Stimulated activated CD4-positive, alpha-beta T cell treated with anti-CD3 and anti-CD28 coated beads, Interleukin-15, amount 100 ng/mL, for 24 hours (primary cell): ENCODE measurements at regions not wholly inside any gene's neighbourhood (a gene's known extent, or its start where the extent isn't known, plus 50 kb on each side); places are given as distances from the start of the nearest gene placed in this dataset.

Experiments
- DNase-seq: peaks from one replicate; pipeline ENCODE4 v3.0.0-alpha.2; 2020

DNA sequence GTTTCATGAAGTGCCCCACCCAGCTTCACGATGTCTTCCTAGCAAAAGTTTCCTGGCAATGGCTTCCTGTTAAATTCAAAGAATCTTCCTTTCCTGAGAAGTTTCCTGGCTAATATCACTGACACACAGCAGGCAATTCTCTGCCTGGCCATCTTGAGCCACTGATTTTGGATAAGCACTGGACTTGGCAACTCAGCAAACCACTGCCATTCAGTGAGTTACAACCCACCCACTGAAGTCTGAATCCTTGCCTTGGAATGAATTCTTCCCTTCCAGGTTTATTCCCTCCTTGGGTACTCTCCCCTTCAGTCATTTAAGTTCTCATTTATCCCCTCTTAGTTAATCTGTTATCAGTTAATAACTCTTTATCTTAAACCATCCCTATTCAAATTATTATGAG is 426.0 kb downstream of the MBD2 start:
- DNase-seq = no peak

- no peak for DNase-seq
Measured at GRCh38 chr18:53797998-53798495, 426.4 kb downstream of the MBD2 start.

DNA sequence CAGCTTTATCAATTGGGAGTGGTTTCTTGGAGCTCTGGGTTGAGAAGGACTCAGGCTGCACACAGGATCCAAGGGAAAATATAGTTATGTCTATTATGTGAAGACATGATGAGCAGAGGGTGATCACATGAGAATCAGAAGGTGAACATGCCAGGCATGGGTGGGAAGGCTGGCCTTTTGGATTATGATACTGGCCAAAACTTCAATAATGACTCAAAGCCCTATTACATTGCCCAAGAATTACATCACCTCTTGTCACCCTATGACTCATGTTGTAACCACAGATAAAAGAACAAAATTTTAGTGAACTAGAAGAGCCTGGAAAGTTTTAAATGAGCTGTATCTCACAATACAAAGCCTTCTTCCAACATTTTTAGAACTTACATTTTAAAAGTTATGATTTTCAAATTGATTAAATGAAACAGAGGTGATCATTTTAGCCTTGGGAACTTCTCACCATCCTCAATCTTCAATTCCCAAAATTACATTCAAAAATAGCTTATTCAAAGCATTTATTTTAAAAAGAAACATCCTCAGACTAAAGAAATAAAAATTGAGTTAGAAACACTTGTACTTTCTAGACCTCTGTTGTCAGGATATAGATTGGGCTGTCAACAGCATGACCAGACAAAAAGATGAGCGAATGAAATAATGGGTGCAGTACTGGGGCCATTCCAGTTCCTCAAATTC is 428.3 kb downstream of the MBD2 start:
- no peak for DNase-seq

DNA sequence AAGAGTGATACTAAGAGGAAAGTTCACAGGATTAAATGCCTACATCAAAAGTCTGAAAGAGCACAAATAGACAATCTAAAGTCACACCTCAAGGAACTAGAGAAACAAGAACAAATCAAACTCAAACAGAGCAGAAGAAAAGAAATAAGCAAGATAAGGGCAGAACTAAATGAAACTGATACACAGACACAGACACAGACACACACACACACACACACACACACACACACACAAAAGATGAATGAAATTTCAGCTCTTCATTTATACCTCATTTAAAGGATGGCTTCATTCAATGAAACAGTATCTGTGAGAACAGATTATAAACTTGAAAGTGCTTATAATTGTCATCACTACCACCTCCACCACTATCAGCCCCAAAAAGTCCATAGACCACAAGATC is 428.9 kb downstream of the MBD2 start:
- DNase-seq = no peak

GRCh38 chr18:53795061-53795460 is 429.4 kb downstream of the MBD2 start:
- no peak for DNase-seq

DNA sequence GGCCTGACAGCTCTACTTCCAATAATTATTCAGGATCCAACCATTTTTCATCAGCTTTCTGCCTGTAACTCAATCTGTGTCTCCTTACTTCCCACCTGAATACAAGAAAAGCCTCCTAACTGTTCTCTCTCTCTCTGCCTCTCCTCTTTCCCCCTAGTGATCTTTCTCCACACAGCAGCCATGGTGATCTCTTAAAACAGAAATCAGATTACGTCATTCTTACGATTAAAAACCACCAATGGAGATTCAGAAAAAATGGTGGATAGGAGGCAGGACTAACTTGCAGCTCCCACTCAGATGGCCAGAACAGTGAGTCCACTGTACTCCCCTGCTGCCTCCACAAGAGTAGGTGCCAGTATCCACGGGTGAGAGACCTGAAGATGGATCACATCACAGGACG is 431.7 kb downstream of the MBD2 start:
- no peak for DNase-seq

GRCh38 chr18:53790786-53791185 is 433.7 kb downstream of the MBD2 start:
- DNase-seq = no peak

DNA sequence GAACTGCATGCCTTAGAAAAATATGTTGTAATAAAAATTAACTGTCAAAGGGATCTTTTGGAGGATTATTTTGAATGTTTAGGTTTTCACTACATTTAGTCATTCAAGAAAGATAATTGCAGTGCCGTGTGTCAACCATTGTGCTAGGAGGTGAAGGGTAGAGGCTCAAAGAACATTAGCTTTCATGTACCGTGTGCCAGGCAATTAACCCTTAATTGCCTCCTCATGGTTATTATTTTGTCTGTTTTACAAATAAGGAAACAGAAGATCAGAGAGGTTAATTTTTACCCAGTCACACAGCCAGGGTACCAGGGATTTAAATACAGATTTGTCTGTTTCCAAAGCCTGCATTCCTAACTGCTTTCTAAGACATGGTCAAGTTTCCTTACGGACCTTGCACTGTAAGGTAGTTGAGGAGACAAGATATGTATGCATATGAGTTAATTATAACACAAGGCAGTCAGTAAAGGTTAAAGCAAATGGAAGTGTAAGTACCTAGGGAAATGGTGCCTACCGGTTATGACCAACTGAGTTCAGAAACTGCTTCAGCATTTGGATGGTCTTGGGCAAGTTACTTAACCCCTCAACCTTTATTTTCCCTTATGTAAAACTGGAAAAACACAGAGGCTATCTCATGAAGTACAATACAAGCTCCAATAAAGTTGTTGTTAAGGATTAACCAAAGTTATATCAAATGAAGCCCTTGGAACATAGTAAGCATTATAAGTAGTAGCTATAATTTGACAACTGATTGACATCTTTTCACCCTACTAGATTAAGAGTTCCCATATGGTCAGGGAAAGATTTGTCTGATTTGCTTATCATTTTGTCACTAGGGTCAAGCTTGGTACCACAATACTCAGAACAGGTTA is 434.9 kb downstream of the MBD2 start:
- DNase-seq = no peak

GRCh38 chr18:53785811-53786210 is 438.7 kb downstream of the MBD2 start:
- DNase-seq = no peak

- no peak for DNase-seq
Measured at GRCh38 chr18:53784253-53784652, 440.2 kb downstream of the MBD2 start.

DNA sequence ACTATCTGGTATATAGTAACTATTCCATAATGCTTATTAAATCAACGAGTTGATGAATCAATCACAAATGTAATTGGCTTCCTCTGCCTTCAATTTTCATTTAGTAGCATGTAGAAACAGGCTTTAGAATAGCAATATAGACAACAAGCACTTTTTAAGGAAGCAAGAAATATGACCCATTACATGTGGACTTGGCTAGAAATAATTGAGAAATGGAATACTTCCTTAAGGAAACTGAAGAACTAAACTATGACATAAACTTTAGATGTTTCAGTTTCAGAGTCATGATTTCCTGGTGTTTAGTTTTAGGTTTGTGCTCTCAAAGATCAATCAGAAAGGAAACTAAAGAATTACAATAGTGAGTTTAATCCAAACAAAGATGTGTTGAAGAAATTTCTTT is 443.8 kb downstream of the MBD2 start:
- no peak for DNase-seq

DNA sequence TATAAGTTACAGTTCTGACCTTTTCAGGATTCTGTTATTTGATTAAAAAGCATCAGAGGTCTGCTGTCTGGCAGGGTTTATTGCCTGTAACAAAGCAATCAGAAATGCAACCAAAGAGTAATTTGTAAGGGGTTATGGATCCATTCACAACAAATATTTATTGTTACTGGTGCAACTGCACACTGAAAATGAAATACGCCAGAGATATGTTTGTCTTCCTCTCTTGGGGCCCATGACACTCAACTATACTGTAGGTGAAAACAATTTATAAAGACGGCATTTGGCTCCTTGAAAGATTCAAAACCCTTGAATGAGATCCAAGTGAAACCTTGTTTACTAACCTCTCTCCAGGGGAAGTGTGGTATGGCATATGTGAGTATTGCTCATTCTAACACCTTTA is 452.2 kb downstream of the MBD2 start:
- DNase-seq = no peak

DNA sequence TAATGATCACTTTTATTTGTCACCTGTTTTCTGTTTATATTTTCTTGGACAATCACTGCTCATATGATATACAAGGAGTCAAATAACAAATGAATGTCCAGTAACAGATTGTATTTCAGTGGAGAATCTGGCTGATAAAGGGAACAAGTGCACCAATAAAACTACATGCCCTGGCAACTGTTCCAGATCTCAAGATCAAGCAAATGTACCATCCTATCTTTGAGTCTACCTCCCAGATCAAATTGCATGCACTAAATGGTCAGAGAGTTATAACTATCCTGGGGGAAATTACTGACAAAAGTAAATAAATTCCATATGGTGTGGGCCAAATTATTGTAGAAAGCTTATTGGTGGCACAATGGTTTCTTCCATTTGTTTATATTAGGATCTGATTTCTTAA is 452.8 kb downstream of the MBD2 start:
- no peak for DNase-seq

DNA sequence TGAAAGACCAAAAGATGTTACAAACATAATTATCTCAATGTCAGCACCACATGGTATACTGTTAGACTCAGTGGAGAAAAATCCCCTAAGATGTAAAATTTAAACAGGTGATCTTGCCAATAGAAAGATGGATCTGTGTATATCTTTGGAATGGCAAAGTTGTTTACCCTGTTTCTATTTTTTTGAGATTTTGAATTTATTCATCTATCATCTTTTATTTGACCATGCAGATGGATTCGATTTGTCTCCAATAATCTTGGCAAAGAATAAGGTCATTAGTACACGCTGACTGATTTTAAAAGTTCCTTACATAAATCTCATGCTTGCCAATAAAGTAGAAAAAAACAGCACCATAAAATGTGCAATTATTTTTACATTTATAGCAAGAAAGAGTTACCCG is 459.3 kb downstream of the MBD2 start:
- no peak for DNase-seq

- DNase-seq = no peak
Measured at GRCh38 chr18:53764086-53764485, 460.4 kb downstream of the MBD2 start.

GRCh38 chr18:53757328-53757727 is 467.1 kb downstream of the MBD2 start:
- no peak for DNase-seq

DNA sequence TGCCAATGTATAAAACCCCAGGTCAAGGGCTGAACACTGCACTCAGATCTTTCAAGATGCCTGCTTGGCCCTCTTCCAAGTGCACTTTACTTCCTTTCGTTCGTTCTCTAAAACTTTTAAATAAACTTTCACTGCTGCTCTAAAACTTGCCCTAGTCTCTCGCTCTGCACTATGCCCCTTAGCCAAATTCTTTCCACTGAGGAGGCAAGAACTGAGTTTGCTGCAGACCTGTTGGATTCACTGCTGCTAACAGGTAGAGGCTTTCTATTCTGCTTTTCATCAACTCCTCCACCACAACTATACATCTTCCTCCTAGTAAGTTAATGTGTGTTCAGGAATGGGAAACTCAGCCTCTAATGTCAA is 467.9 kb downstream of the MBD2 start:
- no peak for DNase-seq

- no peak for DNase-seq
Measured at GRCh38 chr18:53755914-53756609, 468.4 kb downstream of the MBD2 start.

DNA sequence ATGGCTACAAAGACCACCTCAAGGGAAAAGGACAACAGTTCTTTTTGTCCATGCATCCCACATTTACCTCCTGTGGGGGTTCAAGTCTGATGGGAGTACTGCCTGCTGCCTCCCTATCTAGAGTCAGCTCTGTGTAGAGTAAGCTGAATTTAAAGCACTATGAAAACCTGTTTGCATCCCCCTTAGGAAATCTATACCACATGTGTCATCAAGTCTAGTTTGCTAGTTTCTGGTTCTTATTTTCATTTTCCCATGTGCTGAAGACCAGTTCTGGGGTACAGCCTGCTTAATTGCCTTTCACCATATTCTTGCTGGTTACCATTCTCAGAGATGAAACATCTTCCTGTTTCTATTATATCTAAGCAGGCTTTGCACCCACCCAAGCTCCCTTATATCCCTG is 470.3 kb downstream of the MBD2 start:
- DNase-seq = no peak

DNA sequence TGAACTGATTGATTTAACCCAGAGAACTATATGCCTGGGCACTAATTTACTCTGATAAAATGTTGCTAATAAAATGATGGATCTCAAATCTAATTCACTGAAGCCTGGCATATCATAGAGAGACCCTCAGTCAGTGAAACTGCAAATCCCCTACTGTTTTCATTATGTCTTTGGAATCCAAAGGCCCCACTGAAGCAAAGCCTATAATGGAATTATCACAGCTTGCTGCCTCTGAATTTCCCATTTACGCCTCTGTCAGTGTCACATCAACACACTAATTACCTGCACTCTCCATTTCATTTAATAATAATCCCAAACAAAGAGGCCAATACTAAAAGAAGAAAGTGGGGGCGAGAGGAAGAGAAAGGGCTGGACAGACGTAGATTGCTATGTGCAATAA is 470.9 kb downstream of the MBD2 start:
- no peak for DNase-seq

GRCh38 chr18:53752781-53753367 is 471.6 kb downstream of the MBD2 start:
- DNase-seq = no peak

DNA sequence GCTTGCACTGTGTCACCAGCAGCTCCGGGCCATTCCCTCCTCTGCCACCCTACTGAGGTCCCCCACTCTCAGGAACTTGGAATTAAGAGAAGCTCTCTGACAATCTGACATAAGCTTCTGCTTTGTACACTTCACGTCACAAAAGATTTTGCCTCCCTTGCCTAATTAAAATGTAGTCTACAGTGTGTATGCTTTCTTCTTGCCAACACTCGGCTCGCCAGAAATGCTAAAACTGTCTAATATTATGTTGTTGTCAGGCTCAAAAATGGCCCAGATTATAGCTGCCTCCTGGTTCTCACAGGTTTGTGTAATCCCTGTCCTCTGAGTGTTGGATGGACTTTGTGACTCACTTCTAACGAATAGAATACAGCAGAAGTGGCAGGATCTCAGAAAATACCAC is 474.7 kb downstream of the MBD2 start:
- DNase-seq = no peak

DNA sequence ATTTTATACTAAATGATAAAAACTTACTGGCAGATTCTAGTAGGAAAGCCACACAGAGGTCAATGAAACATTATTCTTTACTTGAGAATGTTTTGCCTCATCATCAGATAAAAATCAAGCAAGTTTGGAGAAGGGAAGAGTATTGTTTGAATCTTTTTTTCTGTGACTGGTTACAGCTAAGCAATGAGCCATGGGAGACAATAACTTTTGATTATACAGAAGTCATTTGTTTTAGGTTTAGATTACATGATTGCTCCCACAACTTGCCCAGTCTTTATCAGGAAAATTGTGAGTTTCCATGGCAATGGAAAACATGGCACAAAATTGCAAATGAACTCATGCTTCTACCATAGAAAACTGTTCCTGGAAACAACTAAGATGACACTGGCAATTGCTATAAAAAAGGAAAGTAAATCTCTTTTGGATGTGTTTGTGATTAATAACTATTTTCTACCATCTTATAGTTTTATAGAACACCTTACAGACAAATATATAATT is 476.8 kb downstream of the MBD2 start:
- no peak for DNase-seq
